ENCODE measurements at regions not wholly inside any gene's neighbourhood (a gene's known extent, or its start where the extent isn't known, plus 50 kb on each side); places are given as distances from the start of the nearest gene placed in this dataset.

DNA sequence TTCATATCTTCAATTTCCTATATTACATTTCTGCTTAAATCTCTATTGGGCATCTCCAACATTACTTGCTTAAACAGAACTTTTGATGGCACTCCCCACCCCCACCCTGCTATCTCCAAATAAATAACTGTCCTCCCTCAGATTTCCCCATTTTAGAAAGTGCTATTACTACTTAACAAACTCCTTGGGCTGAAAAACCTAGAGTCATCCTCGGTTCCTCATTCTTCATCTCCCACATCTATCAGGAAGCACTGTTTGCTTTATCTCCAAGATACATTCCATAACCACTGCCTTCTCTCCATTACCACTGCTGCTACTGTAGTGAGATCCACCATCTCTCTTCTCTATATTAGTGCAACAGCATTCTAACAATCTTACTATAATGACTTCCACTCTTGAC lies 150.4 kb upstream of the CYRIA start:
- no peaks in the 10 kb centered on the region for H3K4me1 Mint-ChIP-seq (ENCODE audit: low read depth)
- no peak overlapping the region for H3K27ac Mint-ChIP-seq
- CTCF ChIA-PET = no interaction called here
- POLR2A ChIA-PET = no interaction called here
- intact Hi-C loops (cut with micrococcal nuclease) = no loop called here
- no peaks in the 10 kb centered on the region for H3K9me3 Mint-ChIP-seq
- no peaks in the 10 kb centered on the region for H3K36me3 Mint-ChIP-seq (ENCODE audit: low read depth)
- ATAC-seq (no peak), DNase-seq (no peak)
- no peak overlapping the region for H3K4me3 Mint-ChIP-seq
- TF ChIP-seq, protein P1, sequence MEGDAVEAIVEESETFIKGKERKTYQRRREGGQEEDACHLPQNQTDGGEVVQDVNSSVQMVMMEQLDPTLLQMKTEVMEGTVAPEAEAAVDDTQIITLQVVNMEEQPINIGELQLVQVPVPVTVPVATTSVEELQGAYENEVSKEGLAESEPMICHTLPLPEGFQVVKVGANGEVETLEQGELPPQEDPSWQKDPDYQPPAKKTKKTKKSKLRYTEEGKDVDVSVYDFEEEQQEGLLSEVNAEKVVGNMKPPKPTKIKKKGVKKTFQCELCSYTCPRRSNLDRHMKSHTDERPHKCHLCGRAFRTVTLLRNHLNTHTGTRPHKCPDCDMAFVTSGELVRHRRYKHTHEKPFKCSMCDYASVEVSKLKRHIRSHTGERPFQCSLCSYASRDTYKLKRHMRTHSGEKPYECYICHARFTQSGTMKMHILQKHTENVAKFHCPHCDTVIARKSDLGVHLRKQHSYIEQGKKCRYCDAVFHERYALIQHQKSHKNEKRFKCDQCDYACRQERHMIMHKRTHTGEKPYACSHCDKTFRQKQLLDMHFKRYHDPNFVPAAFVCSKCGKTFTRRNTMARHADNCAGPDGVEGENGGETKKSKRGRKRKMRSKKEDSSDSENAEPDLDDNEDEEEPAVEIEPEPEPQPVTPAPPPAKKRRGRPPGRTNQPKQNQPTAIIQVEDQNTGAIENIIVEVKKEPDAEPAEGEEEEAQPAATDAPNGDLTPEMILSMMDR (IDR thresholded peaks at IDR 0.05) = no peak
- H3K27me3 Mint-ChIP-seq = no peaks in the 10 kb centered on the region

DNA sequence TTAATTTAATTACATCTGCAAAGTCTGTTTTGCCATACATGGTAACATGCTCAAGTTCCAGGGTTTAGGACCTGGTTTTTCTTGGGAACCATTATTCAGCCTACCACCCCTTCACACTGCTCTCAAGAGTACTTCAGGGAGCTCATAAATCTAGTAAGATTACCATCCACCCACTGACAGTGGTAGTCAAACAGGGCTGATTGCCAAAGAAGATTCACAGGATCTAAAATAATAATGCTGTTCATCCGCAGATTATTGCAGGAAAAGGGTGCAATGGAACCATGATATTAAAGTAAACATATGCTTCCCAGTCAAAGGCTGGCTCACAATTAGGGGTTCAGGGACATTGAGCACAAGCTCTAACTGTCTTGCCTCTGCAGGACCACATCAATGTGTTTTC lies 148.0 kb upstream of the CYRIA start:
- intact Hi-C loops (cut with micrococcal nuclease) = no loop called here
- Mint-ChIP-seq H3K36me3 (ENCODE audit: low read depth) (no peaks in the 10 kb centered on the region), H3K27me3 (no peaks in the 10 kb centered on the region), H3K9me3 (no peaks in the 10 kb centered on the region), H3K4me3 (no peak overlapping the region), H3K27ac (no peak overlapping the region), H3K4me1 (ENCODE audit: low read depth) (no peaks in the 10 kb centered on the region)
- ChIA-PET POLR2A (no interaction called here), CTCF (no interaction called here)
- no peak for ATAC-seq
- TF ChIP-seq, protein P1 (IDR thresholded peaks at IDR 0.05) = no peak
- no peak for DNase-seq

DNA sequence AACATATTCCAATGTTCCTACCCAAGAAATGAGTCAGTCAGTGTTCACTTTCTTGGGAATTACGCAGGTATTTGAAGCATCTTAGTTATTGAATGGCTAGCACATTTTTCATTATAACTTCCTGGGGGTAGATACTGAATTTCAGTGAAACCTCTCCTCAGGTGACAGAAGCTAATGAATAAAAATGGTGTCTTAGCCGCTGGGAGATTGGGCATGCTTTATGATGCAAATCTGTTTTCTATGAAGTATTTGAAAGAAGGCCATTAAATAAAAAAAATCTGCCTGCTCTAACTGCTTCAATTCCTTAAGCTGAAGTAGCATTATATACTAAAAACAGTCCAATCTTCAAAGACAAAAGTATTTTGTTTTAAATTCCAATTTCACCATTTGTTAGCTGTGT lies 132.8 kb upstream of the CYRIA start:
- Mint-ChIP-seq H3K9me3 (no peaks in the 10 kb centered on the region), H3K27ac (no peak overlapping the region), H3K36me3 (ENCODE audit: low read depth) (no peaks in the 10 kb centered on the region), H3K4me1 (ENCODE audit: low read depth) (no peaks in the 10 kb centered on the region), H3K4me3 (no peak overlapping the region), H3K27me3 (peaks cover 1% of the 10 kb centered on the region)
- ATAC-seq (no peak), DNase-seq (no peak)
- TF ChIP-seq, protein P1 (IDR thresholded peaks at IDR 0.05) = no peak
- POLR2A ChIA-PET = no interaction called here
- intact Hi-C loops (cut with micrococcal nuclease) = no loop called here
- CTCF ChIA-PET = no interaction called here

DNA sequence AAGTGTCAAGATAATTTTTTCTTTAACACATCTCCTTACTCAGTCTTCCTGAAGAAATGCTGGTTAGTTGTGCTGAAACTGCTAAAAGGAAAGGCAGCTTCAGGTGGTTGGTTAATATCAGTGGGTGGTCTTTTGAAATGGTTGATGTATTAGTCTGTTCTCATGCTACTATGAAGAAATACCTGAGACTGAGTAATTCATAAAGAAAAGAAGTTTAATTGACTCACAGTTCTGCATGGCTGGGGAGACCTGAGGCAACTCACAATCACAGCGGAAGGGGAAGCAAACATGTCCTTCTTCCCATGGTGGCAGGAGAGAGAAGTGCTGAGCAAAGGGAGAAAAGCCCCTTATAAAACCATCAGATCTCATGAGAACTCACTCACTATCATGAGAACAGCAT lies 125.9 kb upstream of the CYRIA start:
- Mint-ChIP-seq H3K4me1 (ENCODE audit: low read depth) (no peaks in the 10 kb centered on the region), H3K36me3 (ENCODE audit: low read depth) (no peaks in the 10 kb centered on the region), H3K4me3 (no peak overlapping the region), H3K9me3 (no peaks in the 10 kb centered on the region), H3K27ac (no peak overlapping the region), H3K27me3 (no peaks in the 10 kb centered on the region)
- no peak for DNase-seq
- no peak for ATAC-seq
- intact Hi-C loops (cut with micrococcal nuclease) = no loop called here
- ChIA-PET POLR2A (no interaction called here), CTCF (no interaction called here)
- TF ChIP-seq, protein P1 (IDR thresholded peaks at IDR 0.05) = no peak

DNA sequence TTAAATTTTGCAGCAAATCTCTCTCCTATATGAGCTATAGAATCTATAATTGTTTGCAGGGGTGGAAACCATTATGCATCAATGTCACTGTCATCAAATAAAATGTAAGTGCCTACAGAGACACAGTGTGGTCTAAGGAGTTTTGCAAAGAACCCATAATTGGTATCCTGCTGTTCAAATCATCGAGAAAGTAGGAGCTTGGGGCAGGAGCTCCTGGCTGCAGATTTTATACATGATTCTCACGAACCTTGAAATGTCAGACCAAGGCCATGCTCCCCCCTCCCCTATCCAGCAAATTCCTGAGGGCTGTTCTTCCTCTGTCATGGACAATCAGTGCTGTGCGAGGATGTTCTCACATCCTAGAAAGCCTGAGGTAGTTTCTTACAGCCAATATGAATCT lies 119.5 kb upstream of the CYRIA start:
- Mint-ChIP-seq H3K9me3 (peaks cover 1% of the 10 kb centered on the region), H3K4me1 (ENCODE audit: low read depth) (no peaks in the 10 kb centered on the region), H3K36me3 (ENCODE audit: low read depth) (no peaks in the 10 kb centered on the region), H3K27ac (no peak overlapping the region), H3K4me3 (no peak overlapping the region), H3K27me3 (peaks cover 1% of the 10 kb centered on the region)
- ATAC-seq (no peak), DNase-seq (no peak)
- ChIA-PET POLR2A (no interaction called here), CTCF (no interaction called here)
- intact Hi-C loops (cut with micrococcal nuclease) = no loop called here
- TF ChIP-seq, protein P1 (IDR thresholded peaks at IDR 0.05) = no peak
